K562 (cell line): ENCODE measurements at regions not wholly inside any gene's neighbourhood (a gene's known extent, or its start where the extent isn't known, plus 50 kb on each side); places are given as distances from the start of the nearest gene placed in this dataset.

Experiments used
- ATAC-seq: fragments of 200-7000 bp; cut with Tn5 transposase; 3 replicates; pipeline ENCODE4 v1.9.1; 2020; ENCODE audit warnings: moderate library complexity
- BruUV-seq: library from RNA; stranded (reverse); fragments of 400-500 nt; replicated peaks from 2 replicates; lab custom pipeline; 2021; lab: Mats Ljungman, UMichigan
- CTCF ChIA-PET: fragments of 300-600 bp; formaldehyde crosslinking; extraction: SDS; loops from one replicate; lab custom pipeline; 2021; ENCODE audit warnings: low intra/inter-chr PET ratio; lab: Yijun Ruan, JAX
- POLR2A ChIA-PET: fragments of 300-600, 350-650 bp; sonication (Branson Sonifier 250); formaldehyde crosslinking; extraction: SDS; loops from one replicate; lab custom pipeline; 2021; ENCODE audit warnings: antibody characterized with exemption, inconsistent platforms; lab: Yijun Ruan, JAX
- DNase-seq, 4 experiments: peaks; one replicate each; pipeline versions ENCODE4 v3.0.0 to v3.0.0-alpha.2; 2011 to 2018; ENCODE audit warnings: low spot score in 3 of 4, mixed read lengths in 3 of 4; ENCODE audit errors: extremely low read depth in 1 of 4
- FAIRE-seq: peaks from 2 replicates; lab custom pipeline; 2011; peaks lifted over from hg19 to GRCh38; lab: Jason Lieb, UNC
- H2AFZ ChIP-seq: 2 replicates; pipeline ENCODE4 v1.6.0; 2011; ENCODE audit warnings: low read depth, low read length, control low read depth, inconsistent platforms
- H3K27ac ChIP-seq: fragments of 200-600 bp; 3 replicates; pipeline ENCODE4 v1.8.0; 2011; ENCODE audit warnings: low read depth, mild to moderate bottlenecking, control low read depth, inconsistent platforms, low read length, moderate library complexity, mixed read lengths; ENCODE audit errors: extremely low read depth
- H3K27me3 ChIP-seq, 2 experiments: fragments of 300-600 bp in 1 of 2; 2 replicates in 1 of 2; 3 replicates in 1 of 2; pipeline versions ENCODE4 v1.6.0 to v1.8.0; 2011; ENCODE audit warnings: inconsistent platforms in 2 of 2, low read length in 2 of 2, mild to moderate bottlenecking in 1 of 2, mixed read lengths in 1 of 2, moderate library complexity in 1 of 2; ENCODE audit not compliant: control insufficient read depth in 2 of 2, insufficient read depth in 2 of 2
- H3K36me3 ChIP-seq: fragments of 300-600 bp; 3 replicates; pipeline ENCODE4 v1.8.0; 2011; ENCODE audit warnings: mild to moderate bottlenecking, low read length, inconsistent platforms; ENCODE audit not compliant: control insufficient read depth, insufficient read depth
- H3K4me1 ChIP-seq, 2 experiments: fragments of 200-600 bp in 1 of 2; replicated peaks in 1 of 2; 2 replicates in 1 of 2; 3 replicates in 1 of 2; pipeline versions ENCODE4 v1.5.1 to v1.8.0; 2011; ENCODE audit warnings: inconsistent platforms in 2 of 2, low read length in 2 of 2, mild to moderate bottlenecking in 1 of 2, mixed read lengths in 1 of 2, moderate library complexity in 1 of 2; ENCODE audit not compliant: control insufficient read depth in 2 of 2, insufficient read depth in 2 of 2
- H3K4me2 ChIP-seq: 2 replicates; pipeline ENCODE4 v1.6.1; 2011; ENCODE audit warnings: low read length, control low read depth, inconsistent platforms, mixed read lengths; ENCODE audit not compliant: insufficient read depth
- H3K4me3 ChIP-seq: fragments of 200-600 bp; sonication (generic), shearing (Covaris generic); 2 replicates; pipeline ENCODE4 v1.5.1; 2016; ENCODE audit warnings: control low read depth, inconsistent platforms
- H3K79me2 ChIP-seq: fragments of 200-600 bp; 3 replicates; pipeline ENCODE4 v1.8.0; 2011; ENCODE audit warnings: low read length, inconsistent platforms; ENCODE audit not compliant: control insufficient read depth, insufficient read depth
- H3K9ac ChIP-seq, 2 experiments: 2 replicates each; pipeline versions ENCODE4 v1.6.0 to v1.6.1; 2011; ENCODE audit warnings: low read depth in 2 of 2, low read length in 2 of 2, control low read depth in 1 of 2, inconsistent platforms in 1 of 2, mild to moderate bottlenecking in 1 of 2, mixed read lengths in 1 of 2; ENCODE audit not compliant: insufficient read depth in 1 of 2
- H3K9me1 ChIP-seq: one replicate; pipeline ENCODE4 v1.6.0; 2011; ENCODE audit warnings: inconsistent platforms, mild to moderate bottlenecking, low read length, moderate library complexity; ENCODE audit not compliant: control insufficient read depth, insufficient read depth
- H3K9me3 ChIP-seq: replicated peaks from 2 replicates; pipeline ENCODE4 v1.5.1; 2011; ENCODE audit warnings: low read depth, low read length, inconsistent platforms; ENCODE audit not compliant: control insufficient read depth, insufficient read depth
- H4K20me1 ChIP-seq: replicated peaks from 2 replicates; pipeline ENCODE4 v1.6.1; 2011; ENCODE audit warnings: low read length, inconsistent platforms, mixed read lengths; ENCODE audit not compliant: control insufficient read depth, insufficient read depth
- COPS2 ChIP-seq: fragments of 450-650 bp; conservative IDR thresholded peaks from 2 replicates; pipeline ENCODE4 v1.6.1; 2016; ENCODE audit warnings: mild to moderate bottlenecking, moderate library complexity
- FOXJ3 ChIP-seq: sonication (generic); formaldehyde crosslinking; IDR thresholded peaks from 2 replicates; pipeline ENCODE4 v1.4.0; 2020; ENCODE audit warnings: mild to moderate bottlenecking, missing genetic modification reagents
- FOXK2 ChIP-seq, 2 experiments: fragments of 450-650 bp; IDR thresholded peaks in 1 of 2; conservative IDR thresholded peaks in 1 of 2; 2 replicates each; pipeline ENCODE4 v1.6.1; 2016; ENCODE audit warnings: low read depth in 2 of 2, mild to moderate bottlenecking in 1 of 2
- HDAC2 ChIP-seq: fragments of 450-650 bp; IDR thresholded peaks from 2 replicates; pipeline ENCODE4 v1.6.1; 2016; ENCODE audit warnings: mild to moderate bottlenecking
- JUND ChIP-seq, 2 experiments: IDR thresholded peaks; 2 replicates in 1 of 2; 3 replicates in 1 of 2; pipeline ENCODE4 v1.6.1; 2011; ENCODE audit warnings: borderline replicate concordance in 2 of 2, low read depth in 2 of 2, low read length in 2 of 2, improper control_type of control experiment in 1 of 2, missing biosample characterization in 1 of 2, missing genetic modification characterization in 1 of 2, missing genetic modification reagents in 1 of 2
- KAT7 ChIP-seq: sonication (generic); formaldehyde crosslinking; IDR thresholded peaks from 2 replicates; pipeline ENCODE4 v1.8.0; 2022; ENCODE audit warnings: missing genetic modification reagents, mild to moderate bottlenecking, borderline replicate concordance
- KDM5B ChIP-seq: fragments of 200-600 bp; sonication (generic); IDR thresholded peaks from 2 replicates; pipeline ENCODE4 v1.6.1; 2012; ENCODE audit warnings: low read depth, mild to moderate bottlenecking, moderate library complexity, low read length, control low read depth, inconsistent platforms; ENCODE audit not compliant: insufficient replicate concordance
- MAFG ChIP-seq: fragments of 450-650 bp; conservative IDR thresholded peaks from 2 replicates; pipeline ENCODE4 v1.6.1; 2016; ENCODE audit warnings: missing genetic modification characterization, missing compliant biosample characterization
- MCM3 ChIP-seq: fragments of 450-650 bp; IDR thresholded peaks from 2 replicates; pipeline ENCODE4 v1.6.1; 2016
- MEF2D ChIP-seq: conservative IDR thresholded peaks from 2 replicates; pipeline ENCODE4 v1.6.1; 2016; ENCODE audit warnings: low read depth, missing genetic modification characterization, missing compliant biosample characterization
- NEUROD1 ChIP-seq: fragments of 150-350 bp; IDR thresholded peaks from 2 replicates; pipeline ENCODE4 v1.6.1; 2014; ENCODE audit warnings: borderline replicate concordance, low read length, low read depth; ENCODE audit not compliant: partially characterized antibody
- NFE2L1 ChIP-seq: fragments of 450-650 bp; IDR thresholded peaks from 2 replicates; pipeline ENCODE4 v1.6.1; 2016; ENCODE audit warnings: missing genetic modification characterization, low read depth, mild to moderate bottlenecking, missing compliant biosample characterization, moderate library complexity, borderline replicate concordance
- RFX1 ChIP-seq: fragments of 450-650 bp; IDR thresholded peaks from 2 replicates; pipeline ENCODE4 v1.6.1; 2016; ENCODE audit warnings: mild to moderate bottlenecking, moderate library complexity
- SMAD2 ChIP-seq: fragments of 150-350 bp; IDR thresholded peaks from 2 replicates; pipeline ENCODE4 v1.6.1; 2014; ENCODE audit warnings: low read depth, mild to moderate bottlenecking, low read length
- SMAD4 ChIP-seq: fragments of 250-450 bp; sonication (Bioruptor Pico); conservative IDR thresholded peaks from 2 replicates; pipeline ENCODE4 v1.8.0; 2021; ENCODE audit warnings: inconsistent platforms, mild to moderate bottlenecking, moderate library complexity
- TEAD4 ChIP-seq, 2 experiments: sonication (generic) in 1 of 2; formaldehyde crosslinking in 1 of 2; IDR thresholded peaks; 2 replicates each; pipeline versions ENCODE4 v1.6.1 to v1.8.0; 2012 to 2022; ENCODE audit warnings: borderline replicate concordance in 1 of 2, inconsistent platforms in 1 of 2, low read length in 1 of 2, mild to moderate bottlenecking in 1 of 2, missing genetic modification reagents in 1 of 2
- ZBTB7A ChIP-seq: IDR thresholded peaks from 2 replicates; pipeline ENCODE4 v1.6.1; 2011; ENCODE audit warnings: low read depth, mild to moderate bottlenecking, low read length, moderate library complexity, borderline replicate concordance; ENCODE audit not compliant: control insufficient read depth
- ZNF316 ChIP-seq: fragments of 450-650 bp; IDR thresholded peaks from 2 replicates; pipeline ENCODE4 v1.6.1; 2016
- ZNF41 ChIP-seq: fragments of 250-450 bp; sonication (Bioruptor Pico); conservative IDR thresholded peaks from 2 replicates; pipeline ENCODE4 v1.4.0; 2020; ENCODE audit warnings: mild to moderate bottlenecking
- WGBS: fragments of 100-300 bp; shearing (Covaris generic); methylation state at CpG from one replicate; pipeline ENCODE4 v1.1.6; 2016; ENCODE audit warnings: low coverage, mixed read lengths; ENCODE audit not compliant: insufficient coverage; ENCODE audit errors: missing lambda C conversion rate; 5-methylcytosine and 5-hydroxymethylcytosine counted together
- in situ Hi-C: fragments of 300-500 bp; cut with MboI; formaldehyde crosslinking; loops from 4 replicates; pipeline ENCODE4 v1.15.0; 2018; ENCODE audit warnings: inconsistent platforms, mixed read lengths
- intact Hi-C: fragments of 100-400 bp; cut with micrococcal nuclease; formaldehyde crosslinking; loops from 2 replicates; pipeline ENCODE4 v1.14.2; 2022

GRCh38 chr12:127223011-127223410 lies 1044.0 kb upstream of the TMEM132C start:
- intact Hi-C loops: no loop called here
- ChIA-PET CTCF (no interaction called here), POLR2A (interaction anchor here (0.9 to 1.0 kb wide), 2 partner anchors 9 to 60 kb away, joined by 3 read pairs; no protein-coding TSS in a partner anchor)
- H3K79me2 ChIP-seq: no peaks in the 10 kb centered on the region
- no TSS peak for BruUV-seq
- in situ Hi-C loops: no loop called here
- no peaks in the 10 kb centered on the region for H3K4me1 ChIP-seq
- no peak overlapping the region for H3K4me2 ChIP-seq
- no peak overlapping the region for H2AFZ ChIP-seq
- DNase-seq (no peak), ATAC-seq (no peak), FAIRE-seq (no peak)
- no peak overlapping the region for H3K9ac ChIP-seq
- no peaks in the 10 kb centered on the region for H3K9me3 ChIP-seq
- no peaks in the 10 kb centered on the region for H4K20me1 ChIP-seq
- no peaks in the 10 kb centered on the region; a peak in 2 of 5 replicates for H3K27me3 ChIP-seq
- H3K27ac ChIP-seq: no peak overlapping the region
- H3K4me3 ChIP-seq: no peak overlapping the region
- H3K36me3 ChIP-seq: no peaks in the 10 kb centered on the region
- TF ChIP-seq NFE2L1 (tag) (no peak), ZNF41 (CRISPR knock-in tag) (no peak), ZNF316 (peak; percentile 63), FOXJ3 (CRISPR knock-in tag) (no peak), FOXK2 (conservative IDR thresholded peaks at IDR 0.05 in 1 of 2, IDR thresholded peaks at IDR 0.05 in 1 of 2; ENCODE audit: low read depth in 2 of 2) (no peak), SMAD2 (no peak), MAFG (peak; percentile 35; the same call in 1 of the 2 replicates)
- H3K9me1 ChIP-seq: no peaks in the 10 kb centered on the region
- WGBS: 18% methylated on average over 2 of the region's 2 CpGs

- ChIA-PET CTCF (no interaction called here), POLR2A (interaction anchor here (0.9 to 1.0 kb wide), 2 partner anchors 18 to 61 kb away, joined by 3 read pairs; no protein-coding TSS in a partner anchor)
- no peaks in the 10 kb centered on the region for H3K36me3 ChIP-seq
- H4K20me1 ChIP-seq: no peaks in the 10 kb centered on the region
- peaks cover 0 to 2% of the 10 kb centered on the region in 2 experiments; a peak in 2 of 5 replicates for H3K27me3 ChIP-seq
- no peak overlapping the region for H3K9ac ChIP-seq
- ATAC-seq (no peak), DNase-seq (no peak), FAIRE-seq (no peak)
- H3K27ac ChIP-seq: no peak overlapping the region
- in situ Hi-C loops (no loop called here), intact Hi-C loops (no loop called here)
- H2AFZ ChIP-seq: no peak overlapping the region
- 0% methylated on average over 3 of the region's 3 CpGs for WGBS
- no peaks in the 10 kb centered on the region for H3K9me1 ChIP-seq
- no peak overlapping the region for H3K4me3 ChIP-seq
- no peaks in the 10 kb centered on the region for H3K79me2 ChIP-seq
- H3K4me2 ChIP-seq: no peak overlapping the region
- H3K9me3 ChIP-seq: no peaks in the 10 kb centered on the region
- no TSS peak for BruUV-seq
- no peak for TF ChIP-seq JUND (IDR thresholded peaks at IDR 0.05; ENCODE audit: borderline replicate concordance, low read depth, low read length)
- TF ChIP-seq JUND (tag; IDR thresholded peaks at IDR 0.05; ENCODE audit: borderline replicate concordance, low read depth, low read length): no peak
- TF ChIP-seq NEUROD1: no peak
- TF ChIP-seq HDAC2: no peak
- TF ChIP-seq SMAD4 (CRISPR knock-in tag): no peak
- no peak for TF ChIP-seq ZBTB7A
- no peak for TF ChIP-seq MEF2D
- no peak for TF ChIP-seq COPS2
- no peak for TF ChIP-seq RFX1
- TF ChIP-seq KDM5B: no peak
- no peak for TF ChIP-seq TEAD4 (IDR thresholded peaks at IDR 0.05; ENCODE audit: low read length)
- no peak for TF ChIP-seq TEAD4 (CRISPR knock-in tag; IDR thresholded peaks at IDR 0.05; ENCODE audit: borderline replicate concordance)
- TF ChIP-seq MCM3: no peak
- TF ChIP-seq KAT7: no peak
- no peaks in the 10 kb centered on the region for H3K4me1 ChIP-seq
These were observed 1043.2 kb upstream of the TMEM132C start for GRCh38 chr12:127223731-127224130.
